ENCODE measurements at regions not wholly inside any gene's neighbourhood (a gene's known extent, or its start where the extent isn't known, plus 50 kb on each side); places are given as distances from the start of the nearest gene placed in this dataset.
"Not testable (repeated sequence)": the region's sequence is repeated elsewhere in the genome, so short reads cannot be mapped to it uniquely, and the experiment has no call there.

- H3K4me3 Mint-ChIP-seq (ENCODE audit: unreplicated experiment), result no peak overlapping the region
- no peaks in the 10 kb centered on the region for H3K27me3 Mint-ChIP-seq (ENCODE audit: unreplicated experiment)
- no peak for TF ChIP-seq CTCF (IDR thresholded peaks at IDR 0.05; ENCODE audit: partially characterized antibody, unreplicated experiment)
- H3K27ac Mint-ChIP-seq (ENCODE audit: unreplicated experiment), result no peak overlapping the region
- H3K36me3 Mint-ChIP-seq (ENCODE audit: unreplicated experiment), result no peaks in the 10 kb centered on the region
- no peaks in the 10 kb centered on the region for H3K4me1 Mint-ChIP-seq (ENCODE audit: low read depth, unreplicated experiment)
- DNase-seq, result no peak
- H3K9me3 Mint-ChIP-seq (ENCODE audit: unreplicated experiment), result no peaks in the 10 kb centered on the region
Observed at GRCh38 chr7:136391371-136391770, 414.2 kb upstream of the MTPN start.

GRCh38 chr7:136389933-136390332, 412.8 kb upstream of the MTPN start:
- no peak overlapping the region for H3K27ac Mint-ChIP-seq (ENCODE audit: unreplicated experiment)

GRCh38 chr7:136386876-136387275, 409.7 kb upstream of the MTPN start:
- H3K27ac Mint-ChIP-seq (ENCODE audit: unreplicated experiment), result no peak overlapping the region

More at GRCh38 chr7:136389933-136390332, 412.8 kb upstream of the MTPN start:
- DNase-seq, result no peak
- TF ChIP-seq CTCF (IDR thresholded peaks at IDR 0.05; ENCODE audit: partially characterized antibody, unreplicated experiment), result no peak
- H3K4me3 Mint-ChIP-seq (ENCODE audit: unreplicated experiment), result no peak overlapping the region
- peaks cover 3% of the 10 kb centered on the region for H3K4me1 Mint-ChIP-seq (ENCODE audit: low read depth, unreplicated experiment)
- no peaks in the 10 kb centered on the region for H3K36me3 Mint-ChIP-seq (ENCODE audit: unreplicated experiment)
- H3K9me3 Mint-ChIP-seq (ENCODE audit: unreplicated experiment), result no peaks in the 10 kb centered on the region
- no peaks in the 10 kb centered on the region for H3K27me3 Mint-ChIP-seq (ENCODE audit: unreplicated experiment)

GRCh38 chr7:136371409-136371808, 394.2 kb upstream of the MTPN start:
- H3K36me3 Mint-ChIP-seq (ENCODE audit: unreplicated experiment); H3K27ac Mint-ChIP-seq (ENCODE audit: unreplicated experiment); DNase-seq; H3K9me3 Mint-ChIP-seq (ENCODE audit: unreplicated experiment); H3K4me3 Mint-ChIP-seq (ENCODE audit: unreplicated experiment); H3K27me3 Mint-ChIP-seq (ENCODE audit: unreplicated experiment); H3K4me1 Mint-ChIP-seq (ENCODE audit: low read depth, unreplicated experiment): not testable (repeated sequence)

More at GRCh38 chr7:136386876-136387275, 409.7 kb upstream of the MTPN start:
- no peak for TF ChIP-seq CTCF (IDR thresholded peaks at IDR 0.05; ENCODE audit: partially characterized antibody, unreplicated experiment)
- no peaks in the 10 kb centered on the region for H3K27me3 Mint-ChIP-seq (ENCODE audit: unreplicated experiment)
- no peak overlapping the region for H3K4me3 Mint-ChIP-seq (ENCODE audit: unreplicated experiment)
- no peaks in the 10 kb centered on the region for H3K36me3 Mint-ChIP-seq (ENCODE audit: unreplicated experiment)
- H3K9me3 Mint-ChIP-seq (ENCODE audit: unreplicated experiment), result no peaks in the 10 kb centered on the region
- DNase-seq, result no peak
- H3K4me1 Mint-ChIP-seq (ENCODE audit: low read depth, unreplicated experiment), result peaks cover 3% of the 10 kb centered on the region

- DNase-seq, result no peak
- H3K4me3 Mint-ChIP-seq (ENCODE audit: unreplicated experiment), result no peak overlapping the region
- no peak overlapping the region for H3K27ac Mint-ChIP-seq (ENCODE audit: unreplicated experiment)
- TF ChIP-seq CTCF (IDR thresholded peaks at IDR 0.05; ENCODE audit: partially characterized antibody, unreplicated experiment), result no peak
- no peaks in the 10 kb centered on the region for H3K27me3 Mint-ChIP-seq (ENCODE audit: unreplicated experiment)
- no peaks in the 10 kb centered on the region for H3K36me3 Mint-ChIP-seq (ENCODE audit: unreplicated experiment)
- no peaks in the 10 kb centered on the region for H3K4me1 Mint-ChIP-seq (ENCODE audit: low read depth, unreplicated experiment)
- no peaks in the 10 kb centered on the region for H3K9me3 Mint-ChIP-seq (ENCODE audit: unreplicated experiment)
Observed at GRCh38 chr7:136370137-136370536, 393.0 kb upstream of the MTPN start.

GRCh38 chr7:136369225-136369624, 392.1 kb upstream of the MTPN start:
- Mint-ChIP-seq H3K27ac (ENCODE audit: unreplicated experiment) (no peak overlapping the region), H3K4me3 (ENCODE audit: unreplicated experiment) (no peak overlapping the region), H3K4me1 (ENCODE audit: low read depth, unreplicated experiment) (no peaks in the 10 kb centered on the region), H3K36me3 (ENCODE audit: unreplicated experiment) (no peaks in the 10 kb centered on the region), H3K9me3 (ENCODE audit: unreplicated experiment) (no peaks in the 10 kb centered on the region), H3K27me3 (ENCODE audit: unreplicated experiment) (no peaks in the 10 kb centered on the region)
- TF ChIP-seq CTCF (IDR thresholded peaks at IDR 0.05; ENCODE audit: partially characterized antibody, unreplicated experiment), result no peak
- no peak for DNase-seq

All from glutamatergic neuron (in vitro differentiated cells).